Omental fat pad (tissue), 3 donors: ENCODE measurements at regions not wholly inside any gene's neighbourhood (a gene's known extent, or its start where the extent isn't known, plus 50 kb on each side); places are given as distances from the start of the nearest gene placed in this dataset.
"Not testable (repeated sequence)": the region's sequence is repeated elsewhere in the genome, so short reads cannot be mapped to it uniquely, and the experiment has no call there.

Source experiments
- ATAC-seq: fragments of 150-250 bp; one replicate; pipeline ENCODE4 v1.9.1; 2016; ENCODE audit warnings: mild to moderate bottlenecking, moderate library complexity; ENCODE audit not compliant: low FRiP score
- DNase-seq: peaks from one replicate; pipeline ENCODE4 v3.0.0-alpha.2; 2019; ENCODE audit warnings: low spot score
- TF ChIP-seq, protein P1 (sequence below), 3 donors: fragments of 450-650 bp; IDR thresholded peaks; one replicate each; pipeline ENCODE4 v1.5.1; 2016 to 2017; ENCODE audit warnings: antibody characterized with exemption in 3 of 3, mild to moderate bottlenecking in 3 of 3, moderate library complexity in 2 of 3

DNA sequence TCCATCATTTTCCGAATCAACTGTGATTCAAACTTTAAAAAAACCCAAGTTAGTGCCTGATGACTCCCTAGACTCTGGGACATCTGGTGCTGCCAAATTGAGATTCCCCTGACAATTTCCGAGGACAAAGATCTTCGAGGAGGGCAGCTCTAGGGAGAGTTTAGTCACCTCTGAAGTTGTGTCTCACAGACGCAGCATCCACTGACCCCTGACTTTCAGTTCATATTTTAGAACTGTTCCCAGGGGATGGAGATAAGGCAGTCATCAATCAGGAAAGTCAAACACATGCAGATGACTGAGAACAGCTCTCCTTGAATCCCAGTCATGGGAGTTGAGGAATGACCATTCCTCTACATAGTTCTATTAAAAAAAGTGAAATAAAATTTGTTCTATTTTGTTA lies 643.9 kb downstream of the TRIML1 start:
- DNase-seq (no peak), ATAC-seq (no peak)
- TF ChIP-seq, protein P1, sequence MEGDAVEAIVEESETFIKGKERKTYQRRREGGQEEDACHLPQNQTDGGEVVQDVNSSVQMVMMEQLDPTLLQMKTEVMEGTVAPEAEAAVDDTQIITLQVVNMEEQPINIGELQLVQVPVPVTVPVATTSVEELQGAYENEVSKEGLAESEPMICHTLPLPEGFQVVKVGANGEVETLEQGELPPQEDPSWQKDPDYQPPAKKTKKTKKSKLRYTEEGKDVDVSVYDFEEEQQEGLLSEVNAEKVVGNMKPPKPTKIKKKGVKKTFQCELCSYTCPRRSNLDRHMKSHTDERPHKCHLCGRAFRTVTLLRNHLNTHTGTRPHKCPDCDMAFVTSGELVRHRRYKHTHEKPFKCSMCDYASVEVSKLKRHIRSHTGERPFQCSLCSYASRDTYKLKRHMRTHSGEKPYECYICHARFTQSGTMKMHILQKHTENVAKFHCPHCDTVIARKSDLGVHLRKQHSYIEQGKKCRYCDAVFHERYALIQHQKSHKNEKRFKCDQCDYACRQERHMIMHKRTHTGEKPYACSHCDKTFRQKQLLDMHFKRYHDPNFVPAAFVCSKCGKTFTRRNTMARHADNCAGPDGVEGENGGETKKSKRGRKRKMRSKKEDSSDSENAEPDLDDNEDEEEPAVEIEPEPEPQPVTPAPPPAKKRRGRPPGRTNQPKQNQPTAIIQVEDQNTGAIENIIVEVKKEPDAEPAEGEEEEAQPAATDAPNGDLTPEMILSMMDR (IDR thresholded peaks at IDR 0.05), result no peak

DNA sequence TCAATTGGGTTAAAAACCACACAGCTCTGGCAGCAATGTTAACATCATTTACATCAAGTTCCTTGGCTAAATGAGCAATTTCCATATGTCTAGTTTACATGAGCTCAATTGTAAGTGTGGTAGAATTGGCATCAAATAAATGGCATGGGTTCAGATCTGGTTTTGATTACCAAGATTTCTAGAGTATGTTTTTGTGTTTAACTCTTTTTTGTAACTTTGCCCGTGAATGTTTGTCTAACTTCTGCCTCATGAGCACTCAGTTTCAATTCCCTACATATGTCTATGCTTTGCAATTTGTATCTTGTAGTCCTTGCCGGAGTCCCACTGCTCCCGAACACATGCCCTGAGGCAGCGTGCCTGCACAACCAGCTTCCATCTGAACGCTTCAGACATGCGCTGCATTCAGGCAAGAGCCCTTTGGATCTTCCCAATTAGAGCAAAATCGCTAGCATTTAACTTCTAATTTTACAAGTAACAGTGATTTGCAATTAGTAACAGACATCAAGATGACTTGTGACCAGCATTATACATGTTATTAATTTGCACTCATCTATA lies 644.4 kb downstream of the TRIML1 start:
- ATAC-seq, result no peak
- TF ChIP-seq, protein P1 (IDR thresholded peaks at IDR 0.05), result no peak
- DNase-seq, result no peak

DNA sequence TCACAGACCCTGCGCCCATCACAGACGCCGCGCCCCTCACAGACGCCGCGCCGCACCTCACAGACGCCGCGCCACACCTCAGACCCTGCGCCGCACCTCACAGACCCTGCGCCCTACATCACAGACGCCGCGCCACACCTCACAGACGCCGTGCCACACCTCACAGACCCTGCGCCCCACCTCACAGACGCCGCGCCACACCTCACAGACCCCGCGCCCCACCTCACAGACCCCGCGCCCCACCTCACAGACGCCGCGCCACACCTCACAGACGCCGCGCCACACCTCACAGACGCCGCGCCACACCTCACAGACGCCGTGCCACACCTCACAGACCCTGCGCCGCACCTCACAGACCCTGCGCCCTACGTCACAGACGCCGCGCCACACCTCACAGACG lies 657.4 kb downstream of the TRIML1 start:
- not testable (repeated sequence) for DNase-seq, ATAC-seq

DNA sequence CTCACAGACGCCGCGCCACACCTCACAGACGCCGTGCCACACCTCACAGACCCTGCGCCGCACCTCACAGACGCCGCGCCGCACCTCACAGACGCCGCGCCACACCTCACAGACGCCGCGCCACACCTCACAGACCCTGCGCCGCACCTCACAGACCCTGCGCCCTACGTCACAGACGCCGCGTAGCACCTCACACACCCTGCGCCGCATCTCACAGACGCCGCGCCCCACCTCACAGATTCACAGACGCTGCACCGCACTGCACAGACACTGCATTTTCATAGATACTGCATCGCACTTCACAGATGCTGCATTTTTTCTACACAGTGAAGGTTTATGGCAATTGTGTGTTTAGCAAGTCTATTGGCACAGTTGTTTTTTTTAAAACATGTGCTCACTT lies 657.8 kb downstream of the TRIML1 start:
- not testable (repeated sequence) for ATAC-seq, DNase-seq

DNA sequence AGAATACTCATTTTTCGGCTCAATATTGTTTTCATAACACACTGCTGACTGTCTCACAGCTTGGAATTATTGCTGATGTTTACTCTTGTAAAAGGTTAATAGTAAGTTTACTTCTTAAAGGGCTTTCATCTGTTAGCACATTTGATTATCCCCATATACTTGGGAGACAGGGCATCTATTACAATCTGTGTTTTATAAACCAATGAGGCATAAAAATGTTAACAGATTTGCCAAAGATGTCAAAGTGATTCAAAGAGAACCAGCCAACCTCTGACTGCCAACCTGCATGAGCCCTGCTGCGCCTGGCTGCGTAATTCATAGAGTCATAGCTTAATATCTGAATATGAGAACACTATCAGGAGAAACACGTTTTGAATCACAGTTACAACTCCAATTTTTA lies 665.6 kb downstream of the TRIML1 start:
- ATAC-seq (no peak), DNase-seq (no peak)
- TF ChIP-seq, protein P1 (IDR thresholded peaks at IDR 0.05), result no peak

DNA sequence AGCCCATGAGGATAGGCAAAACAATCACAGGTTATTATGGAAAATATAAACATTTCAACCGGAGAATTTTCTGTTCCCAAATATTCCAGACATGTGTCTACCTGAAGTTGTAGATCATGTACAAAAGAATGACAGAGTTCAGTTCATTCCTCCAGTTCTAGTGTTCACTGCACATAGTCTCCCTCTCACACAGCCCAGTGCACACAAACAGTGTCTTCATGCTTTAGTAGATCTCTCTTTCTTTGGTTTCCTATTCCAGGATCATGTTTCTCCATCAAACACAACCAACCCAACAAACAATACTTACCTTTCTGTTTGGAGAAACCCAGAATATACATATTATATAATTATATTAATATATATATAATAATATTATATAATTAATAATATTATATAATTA lies 671.9 kb downstream of the TRIML1 start:
- TF ChIP-seq, protein P1 (IDR thresholded peaks at IDR 0.05), result no peak
- no peak for ATAC-seq
- no peak for DNase-seq

DNA sequence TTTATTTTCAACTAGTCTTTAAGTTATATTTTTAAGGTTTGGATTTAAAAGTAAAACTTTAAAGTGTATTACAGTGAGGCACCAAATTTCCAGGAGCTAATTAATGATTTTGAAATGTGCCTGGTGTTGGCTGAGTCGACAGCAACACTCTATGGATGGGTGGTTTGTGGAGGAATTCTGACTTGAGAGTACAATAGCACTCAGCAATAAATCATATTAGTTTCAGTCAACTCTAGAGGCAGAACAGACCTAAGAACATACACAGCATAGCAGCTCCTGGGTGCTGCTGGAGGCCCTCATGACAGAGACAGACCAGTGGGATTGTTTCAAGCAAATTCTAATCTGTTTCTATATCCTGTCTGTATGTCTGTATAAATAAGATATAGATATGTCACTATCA lies 673.4 kb downstream of the TRIML1 start:
- ATAC-seq (no peak), DNase-seq (no peak)
- TF ChIP-seq, protein P1 (IDR thresholded peaks at IDR 0.05), result no peak

DNA sequence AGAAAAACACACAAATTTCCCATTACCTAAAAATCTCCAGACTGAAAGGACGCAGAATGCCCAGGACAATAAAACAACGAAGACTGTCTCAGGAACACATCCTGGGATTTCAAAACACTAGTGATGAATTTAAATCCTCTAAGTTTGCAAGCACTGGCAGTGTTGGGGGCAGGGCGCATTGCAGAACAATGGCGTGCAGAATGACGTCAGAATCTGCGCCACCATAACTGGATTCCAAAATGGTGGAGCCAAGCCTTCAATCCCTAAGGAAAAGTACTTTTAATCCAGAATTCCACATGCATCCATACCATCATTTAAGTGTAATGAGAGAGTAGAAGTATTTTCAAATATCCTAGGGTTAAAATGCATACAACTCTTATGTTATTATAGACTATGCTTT lies 679.1 kb downstream of the TRIML1 start:
- TF ChIP-seq, protein P1 (IDR thresholded peaks at IDR 0.05), result no peak
- no peak for ATAC-seq
- DNase-seq, result no peak
